ENCODE measurements at regions not wholly inside any gene's neighbourhood (a gene's known extent, or its start where the extent isn't known, plus 50 kb on each side); places are given as distances from the start of the nearest gene placed in this dataset.
"Not testable (repeated sequence)": the region's sequence is repeated elsewhere in the genome, so short reads cannot be mapped to it uniquely, and the experiment has no call there.

DNA sequence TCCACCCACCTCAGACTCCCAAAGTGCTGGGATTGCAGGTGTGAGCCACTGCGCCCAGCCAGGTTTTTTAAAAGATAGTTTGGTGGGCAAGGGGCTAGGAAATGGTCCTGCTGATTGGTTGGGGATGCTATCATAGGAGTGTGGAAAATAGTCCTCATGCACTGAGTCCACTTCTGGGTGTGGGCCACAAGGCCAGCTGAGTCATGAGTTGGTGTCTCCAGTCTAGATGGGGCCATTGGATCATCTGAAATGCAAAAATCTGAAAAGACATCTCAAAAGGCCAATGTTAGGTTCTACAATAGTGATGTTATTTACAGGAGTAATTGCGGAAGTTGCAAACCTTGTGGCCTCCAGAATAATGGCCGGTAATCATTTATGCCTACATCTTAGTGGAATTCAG, 221.1 kb downstream of the ZNF674 start:
- WGBS (ENCODE audit: extremely low coverage, insufficient read length, low lambda C conversion rate): no CpG with 5 or more reads among the region's 3 CpGs
- no peak overlapping the region for H3K14ac ChIP-seq (ENCODE audit: insufficient read depth, low read length)
- Mint-ChIP-seq H3K4me3 (no peak overlapping the region), H3K27me3 (ENCODE audit: low read depth) (no peaks in the 10 kb centered on the region), H3K4me1 (peaks cover 38 to 47% of the 10 kb centered on the region in 2 experiments), H3K9me3 (peaks cover 53 to 72% of the 10 kb centered on the region in 2 experiments), H3K36me3 (ENCODE audit: insufficient read depth in 1 of 3, low read depth in 3 of 3) (peaks cover 0 to 8% (median 5%) of the 10 kb centered on the region in 3 experiments; a peak in 4 of 7 replicates), H3K27ac (no peak overlapping the region)
- H2AFZ ChIP-seq (ENCODE audit: low read length): no peak overlapping the region
- H3K27ac ChIP-seq (ENCODE audit: insufficient read length, low read depth, low read length): no peak overlapping the region
- H3K27me3 ChIP-seq (ENCODE audit: insufficient read depth, low read length): no peaks in the 10 kb centered on the region
- H4K5ac ChIP-seq (ENCODE audit: insufficient read length, low read depth, low read length): no peak overlapping the region
- no peak overlapping the region for H3K23ac ChIP-seq (ENCODE audit: insufficient read length, low read depth, low read length)
- H3K79me2 ChIP-seq (ENCODE audit: insufficient read depth, low read length): no peaks in the 10 kb centered on the region
- no peak overlapping the region for H3K18ac ChIP-seq (ENCODE audit: insufficient read length, low read depth, low read length)
- H3K4ac ChIP-seq (ENCODE audit: low read depth, low read length): no peak overlapping the region
- H4K20me1 ChIP-seq (ENCODE audit: control insufficient read depth, insufficient read depth, insufficient read length): no peaks in the 10 kb centered on the region
- H2BK12ac ChIP-seq (ENCODE audit: insufficient read length, low read depth, low read length): no peak overlapping the region
- no peak overlapping the region for H3K56ac ChIP-seq (ENCODE audit: insufficient read length, low read depth, low read length)
- no peak overlapping the region for H2BK5ac ChIP-seq (ENCODE audit: insufficient read length, low read length)
- H3K79me1 ChIP-seq (ENCODE audit: insufficient read depth, low read depth, low read length, poor library complexity, severe bottlenecking): no peaks in the 10 kb centered on the region
- H2AK5ac ChIP-seq (ENCODE audit: insufficient read length, low read length): no peak overlapping the region
- no peaks in the 10 kb centered on the region for H3K9me3 ChIP-seq (ENCODE audit: control insufficient read depth, low read depth, low read length)
- H2BK20ac ChIP-seq (ENCODE audit: low read depth, low read length, poor library complexity, severe bottlenecking): no peak overlapping the region
- H3K23me2 ChIP-seq (ENCODE audit: insufficient read length, low read depth, low read length, poor library complexity, severe bottlenecking): no peaks in the 10 kb centered on the region
- H4K8ac ChIP-seq (replicated peaks; ENCODE audit: insufficient read length, low read depth, low read length): no peak overlapping the region
- no peak overlapping the region for H3K9ac ChIP-seq (ENCODE audit: extremely low read depth, insufficient read length, low read length)
- TF ChIP-seq, protein P1, sequence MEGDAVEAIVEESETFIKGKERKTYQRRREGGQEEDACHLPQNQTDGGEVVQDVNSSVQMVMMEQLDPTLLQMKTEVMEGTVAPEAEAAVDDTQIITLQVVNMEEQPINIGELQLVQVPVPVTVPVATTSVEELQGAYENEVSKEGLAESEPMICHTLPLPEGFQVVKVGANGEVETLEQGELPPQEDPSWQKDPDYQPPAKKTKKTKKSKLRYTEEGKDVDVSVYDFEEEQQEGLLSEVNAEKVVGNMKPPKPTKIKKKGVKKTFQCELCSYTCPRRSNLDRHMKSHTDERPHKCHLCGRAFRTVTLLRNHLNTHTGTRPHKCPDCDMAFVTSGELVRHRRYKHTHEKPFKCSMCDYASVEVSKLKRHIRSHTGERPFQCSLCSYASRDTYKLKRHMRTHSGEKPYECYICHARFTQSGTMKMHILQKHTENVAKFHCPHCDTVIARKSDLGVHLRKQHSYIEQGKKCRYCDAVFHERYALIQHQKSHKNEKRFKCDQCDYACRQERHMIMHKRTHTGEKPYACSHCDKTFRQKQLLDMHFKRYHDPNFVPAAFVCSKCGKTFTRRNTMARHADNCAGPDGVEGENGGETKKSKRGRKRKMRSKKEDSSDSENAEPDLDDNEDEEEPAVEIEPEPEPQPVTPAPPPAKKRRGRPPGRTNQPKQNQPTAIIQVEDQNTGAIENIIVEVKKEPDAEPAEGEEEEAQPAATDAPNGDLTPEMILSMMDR (conservative IDR thresholded peaks at IDR 0.05): no peak
- no peak for DNase-seq
- no peak overlapping the region for H3T11ph ChIP-seq (ENCODE audit: low read length)
- peaks cover 22% of the 10 kb centered on the region; the same call in 1 of the 2 replicates for H3K4me1 ChIP-seq (ENCODE audit: insufficient read depth, low read length)
- no peak overlapping the region for H3K4me2 ChIP-seq (ENCODE audit: insufficient read depth, insufficient read length, low read length)
- no peak overlapping the region for H4K91ac ChIP-seq (ENCODE audit: insufficient read length, low read depth, low read length)
- H2BK15ac ChIP-seq (ENCODE audit: low read depth, low read length): no peak overlapping the region
- no peak overlapping the region for H2BK120ac ChIP-seq (ENCODE audit: low read depth, low read length, poor library complexity, severe bottlenecking)

DNA sequence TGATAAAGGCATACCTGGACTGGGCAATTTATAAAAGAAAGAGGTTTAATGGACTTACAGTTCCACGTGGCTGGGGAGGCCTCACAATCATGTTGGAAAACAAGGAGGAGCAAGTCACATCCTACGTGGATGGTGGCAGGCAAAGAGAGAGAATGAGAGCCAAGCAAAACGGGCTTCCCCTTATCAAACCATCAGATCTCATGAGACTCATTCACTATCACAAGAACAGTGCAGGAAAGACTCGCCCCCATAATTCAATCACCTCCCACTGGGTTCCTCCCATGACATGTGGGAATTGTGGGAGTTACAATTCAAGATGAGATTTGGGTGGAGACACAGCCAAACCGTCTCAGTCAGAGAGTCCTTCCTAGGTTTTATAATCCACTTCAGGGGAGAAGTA, 222.3 kb downstream of the ZNF674 start:
- H3K27ac ChIP-seq (ENCODE audit: insufficient read length, low read depth, low read length): not testable (repeated sequence)

More for the DNA sequence above, 222.3 kb downstream of the ZNF674 start:
- H3K27me3 Mint-ChIP-seq (ENCODE audit: low read depth); H2AFZ ChIP-seq (ENCODE audit: low read length); H3K23ac ChIP-seq (ENCODE audit: insufficient read length, low read depth, low read length); H3K27me3 ChIP-seq (ENCODE audit: insufficient read depth, low read length); H3K79me1 ChIP-seq (ENCODE audit: insufficient read depth, low read depth, low read length, poor library complexity, severe bottlenecking); H3K4me3 Mint-ChIP-seq; H3T11ph ChIP-seq (ENCODE audit: low read length); H2BK20ac ChIP-seq (ENCODE audit: low read depth, low read length, poor library complexity, severe bottlenecking); H3K27ac Mint-ChIP-seq; DNase-seq; H3K9me3 ChIP-seq (ENCODE audit: control insufficient read depth, low read depth, low read length); H2BK12ac ChIP-seq (ENCODE audit: insufficient read length, low read depth, low read length); H4K20me1 ChIP-seq (ENCODE audit: control insufficient read depth, insufficient read depth, insufficient read length); H3K36me3 Mint-ChIP-seq (ENCODE audit: insufficient read depth in 1 of 3, low read depth in 3 of 3); H3K23me2 ChIP-seq (ENCODE audit: insufficient read length, low read depth, low read length, poor library complexity, severe bottlenecking); H3K79me2 ChIP-seq (ENCODE audit: insufficient read depth, low read length); H2BK5ac ChIP-seq (ENCODE audit: insufficient read length, low read length); H3K4ac ChIP-seq (ENCODE audit: low read depth, low read length); H4K8ac ChIP-seq (replicated peaks; ENCODE audit: insufficient read length, low read depth, low read length); H4K5ac ChIP-seq (ENCODE audit: insufficient read length, low read depth, low read length); H4K91ac ChIP-seq (ENCODE audit: insufficient read length, low read depth, low read length); H2AK5ac ChIP-seq (ENCODE audit: insufficient read length, low read length); H2BK120ac ChIP-seq (ENCODE audit: low read depth, low read length, poor library complexity, severe bottlenecking); H3K9ac ChIP-seq (ENCODE audit: extremely low read depth, insufficient read length, low read length); H3K18ac ChIP-seq (ENCODE audit: insufficient read length, low read depth, low read length); H3K56ac ChIP-seq (ENCODE audit: insufficient read length, low read depth, low read length); H3K14ac ChIP-seq (ENCODE audit: insufficient read depth, low read length); H3K4me2 ChIP-seq (ENCODE audit: insufficient read depth, insufficient read length, low read length); H2BK15ac ChIP-seq (ENCODE audit: low read depth, low read length): not testable (repeated sequence)
- peaks cover 21% of the 10 kb centered on the region; the same call in 1 of the 2 replicates for H3K4me1 ChIP-seq (ENCODE audit: insufficient read depth, low read length)
- H3K9me3 Mint-ChIP-seq: peaks cover 59 to 77% of the 10 kb centered on the region in 2 experiments
- WGBS (ENCODE audit: extremely low coverage, insufficient read length, low lambda C conversion rate): no CpG with 5 or more reads among the region's 5 CpGs
- peaks cover 30 to 40% of the 10 kb centered on the region in 2 experiments for H3K4me1 Mint-ChIP-seq
